SU-DHL-6 (cell line): ENCODE measurements at regions not wholly inside any gene's neighbourhood (a gene's known extent, or its start where the extent isn't known, plus 50 kb on each side); places are given as distances from the start of the nearest gene placed in this dataset.

Source experiments
- H2AFZ ChIP-seq: fragments of 200-600 bp; sonication (generic); 2 replicates; pipeline ENCODE4 v1.6.1; 2014; ENCODE audit warnings: low read depth, mild to moderate bottlenecking, moderate library complexity, mixed read lengths, antibody characterized with exemption, low read length; ENCODE audit not compliant: severe bottlenecking
- H3F3A ChIP-seq: fragments of 200-600 bp; shearing (Covaris generic); 2 replicates; pipeline ENCODE4 v1.6.0; 2016; ENCODE audit warnings: antibody characterized with exemption, mild to moderate bottlenecking; ENCODE audit not compliant: insufficient read depth
- H3K27ac ChIP-seq: fragments of 200-600 bp; sonication (generic); 2 replicates; pipeline ENCODE4 v1.5.1; 2016; ENCODE audit warnings: low read depth, mild to moderate bottlenecking, low read length, moderate library complexity, mixed read lengths
- H3K27me3 ChIP-seq: fragments of 200-600 bp; sonication (generic), shearing (Covaris generic); 2 replicates; pipeline ENCODE4 v1.6.0; 2014; ENCODE audit warnings: mild to moderate bottlenecking, low read length
- H3K36me3 ChIP-seq: fragments of 200-600 bp; sonication (generic); 2 replicates; pipeline ENCODE4 v1.6.1; 2014; ENCODE audit warnings: mild to moderate bottlenecking, low read length, mixed read lengths
- H3K4me2 ChIP-seq: fragments of 300-600, 200-600 bp; shearing (Covaris generic), sonication (generic); 2 replicates; pipeline ENCODE4 v1.6.0; 2014; ENCODE audit warnings: low read length, low read depth, mild to moderate bottlenecking; ENCODE audit not compliant: poor library complexity, severe bottlenecking
- H3K4me3 ChIP-seq: fragments of 200-600 bp; sonication (generic); 2 replicates; pipeline ENCODE4 v1.5.1; 2014; ENCODE audit warnings: antibody characterized with exemption, low read length, mild to moderate bottlenecking, mixed read lengths; ENCODE audit not compliant: insufficient read depth, poor library complexity, severe bottlenecking
- H3K79me2 ChIP-seq: fragments of 200-600 bp; sonication (generic); 2 replicates; pipeline ENCODE4 v1.6.1; 2014; ENCODE audit warnings: mild to moderate bottlenecking, low read length, moderate library complexity; ENCODE audit not compliant: insufficient read depth
- H3K9ac ChIP-seq: fragments of 200-600 bp; sonication (generic); 2 replicates; pipeline ENCODE4 v1.7.0; 2014; ENCODE audit warnings: mild to moderate bottlenecking, low read length
- H3K9me2 ChIP-seq: fragments of 200-600 bp; sonication (generic); replicated peaks from 2 replicates; pipeline ENCODE4 v1.6.1; 2014; ENCODE audit warnings: low read length; ENCODE audit not compliant: insufficient read depth
- H3K9me3 ChIP-seq: fragments of 200-600 bp; sonication (generic); 2 replicates; pipeline ENCODE4 v1.6.1; 2014; ENCODE audit warnings: low read length, mixed read lengths; ENCODE audit not compliant: insufficient read depth
- H4K20me1 ChIP-seq: fragments of 200-600 bp; sonication (generic); 2 replicates; pipeline ENCODE4 v1.6.1; 2014; ENCODE audit warnings: low read depth, mild to moderate bottlenecking, antibody characterized with exemption, low read length, moderate library complexity, mixed read lengths
- EZH2phosphoT487 ChIP-seq: fragments of 200-600 bp; sonication (generic), shearing (Covaris generic); conservative IDR thresholded peaks from 2 replicates; pipeline ENCODE4 v1.6.1; 2018; ENCODE audit warnings: mild to moderate bottlenecking, antibody characterized with exemption, low read length, moderate library complexity, mixed read lengths
- TF ChIP-seq, protein P1 (sequence below): fragments of 200-600 bp; sonication (generic); IDR thresholded peaks from one replicate; pipeline ENCODE4 v1.5.1; 2017; ENCODE audit warnings: antibody characterized with exemption, mild to moderate bottlenecking, low read length, moderate library complexity; ENCODE audit not compliant: insufficient read depth, poor library complexity, severe bottlenecking

DNA sequence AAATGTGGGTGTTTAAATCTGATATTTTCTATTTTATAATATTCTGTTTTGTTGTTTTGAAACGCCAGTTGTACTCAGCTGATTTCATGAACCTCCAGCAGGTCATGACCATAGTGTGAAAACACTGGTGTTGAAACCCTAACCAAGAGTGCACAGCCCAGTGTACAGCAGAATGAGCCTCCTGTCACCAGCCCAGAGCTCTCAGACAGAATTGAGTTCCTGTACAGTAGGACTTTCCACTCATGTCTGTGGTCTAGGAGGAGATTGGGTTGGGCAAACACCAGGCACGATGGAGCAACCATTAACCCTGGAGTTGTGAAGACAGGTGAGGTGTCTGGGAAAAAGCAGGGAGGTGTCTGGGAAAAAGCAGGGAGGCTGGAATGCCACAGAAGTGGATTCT, 908.8 kb downstream of the VRK1 start:
- no peaks in the 10 kb centered on the region for H3K79me2 ChIP-seq
- H3K9ac ChIP-seq: no peak overlapping the region
- TF ChIP-seq, protein P1, sequence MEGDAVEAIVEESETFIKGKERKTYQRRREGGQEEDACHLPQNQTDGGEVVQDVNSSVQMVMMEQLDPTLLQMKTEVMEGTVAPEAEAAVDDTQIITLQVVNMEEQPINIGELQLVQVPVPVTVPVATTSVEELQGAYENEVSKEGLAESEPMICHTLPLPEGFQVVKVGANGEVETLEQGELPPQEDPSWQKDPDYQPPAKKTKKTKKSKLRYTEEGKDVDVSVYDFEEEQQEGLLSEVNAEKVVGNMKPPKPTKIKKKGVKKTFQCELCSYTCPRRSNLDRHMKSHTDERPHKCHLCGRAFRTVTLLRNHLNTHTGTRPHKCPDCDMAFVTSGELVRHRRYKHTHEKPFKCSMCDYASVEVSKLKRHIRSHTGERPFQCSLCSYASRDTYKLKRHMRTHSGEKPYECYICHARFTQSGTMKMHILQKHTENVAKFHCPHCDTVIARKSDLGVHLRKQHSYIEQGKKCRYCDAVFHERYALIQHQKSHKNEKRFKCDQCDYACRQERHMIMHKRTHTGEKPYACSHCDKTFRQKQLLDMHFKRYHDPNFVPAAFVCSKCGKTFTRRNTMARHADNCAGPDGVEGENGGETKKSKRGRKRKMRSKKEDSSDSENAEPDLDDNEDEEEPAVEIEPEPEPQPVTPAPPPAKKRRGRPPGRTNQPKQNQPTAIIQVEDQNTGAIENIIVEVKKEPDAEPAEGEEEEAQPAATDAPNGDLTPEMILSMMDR: no peak
- no peak for TF ChIP-seq EZH2phosphoT487
- H3K27ac ChIP-seq: no peak overlapping the region
- H3F3A ChIP-seq: no peaks in the 10 kb centered on the region
- no peaks in the 10 kb centered on the region for H4K20me1 ChIP-seq
- no peak overlapping the region for H2AFZ ChIP-seq
- H3K27me3 ChIP-seq: no peaks in the 10 kb centered on the region
- no peak overlapping the region for H3K4me2 ChIP-seq
- H3K9me2 ChIP-seq: no peaks in the 10 kb centered on the region
- H3K4me3 ChIP-seq: no peak overlapping the region
- no peaks in the 10 kb centered on the region for H3K36me3 ChIP-seq
- H3K9me3 ChIP-seq: no peaks in the 10 kb centered on the region

DNA sequence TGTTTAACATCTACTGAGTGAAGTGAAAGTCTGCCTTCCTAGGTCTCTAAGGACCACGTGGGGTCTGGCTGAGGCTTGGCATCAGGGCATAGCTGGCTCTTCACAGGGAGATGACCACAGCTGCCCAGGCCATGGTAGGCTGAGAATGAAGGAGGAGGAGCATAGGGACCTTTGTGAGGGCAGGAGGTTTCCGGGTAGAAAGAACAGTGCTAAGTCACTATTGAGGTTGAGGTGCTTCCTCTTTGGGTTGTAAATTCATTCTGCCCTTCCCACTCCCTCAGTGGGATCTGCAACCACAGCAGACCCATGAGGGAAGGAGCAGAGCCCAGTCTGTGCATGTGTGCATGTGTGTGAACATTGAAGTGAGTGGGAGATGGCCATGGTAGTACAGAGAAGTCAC, 909.6 kb downstream of the VRK1 start:
- H3K9me2 ChIP-seq: no peaks in the 10 kb centered on the region
- H3K4me2 ChIP-seq: no peak overlapping the region
- H2AFZ ChIP-seq: no peak overlapping the region
- no peak overlapping the region for H3K27ac ChIP-seq
- H3K79me2 ChIP-seq: no peaks in the 10 kb centered on the region
- H3K27me3 ChIP-seq: no peaks in the 10 kb centered on the region
- H3K4me3 ChIP-seq: no peak overlapping the region
- H3F3A ChIP-seq: no peaks in the 10 kb centered on the region
- no peaks in the 10 kb centered on the region for H3K36me3 ChIP-seq
- no peak overlapping the region for H3K9ac ChIP-seq
- H3K9me3 ChIP-seq: no peaks in the 10 kb centered on the region
- TF ChIP-seq, protein P1: no peak
- TF ChIP-seq EZH2phosphoT487: no peak
- H4K20me1 ChIP-seq: no peaks in the 10 kb centered on the region

DNA sequence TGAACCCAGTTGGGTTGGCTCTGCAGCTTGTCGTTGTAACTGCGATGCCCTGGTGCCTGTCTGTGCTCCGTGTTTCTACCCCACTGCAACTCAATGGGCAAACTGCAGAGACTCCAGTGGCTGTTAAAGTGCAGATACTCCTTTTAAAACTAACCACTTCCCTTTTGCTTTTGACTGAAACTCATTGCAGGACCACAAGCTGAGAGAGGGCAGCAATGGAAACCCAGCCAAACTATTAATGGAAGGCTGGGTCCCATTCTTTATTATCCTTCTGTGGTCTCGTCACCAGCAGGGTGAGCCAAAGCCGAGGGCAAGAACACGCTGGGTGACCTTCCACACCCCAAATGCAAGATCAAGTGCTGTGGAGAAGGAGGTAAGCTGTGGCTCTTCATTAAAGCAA, 910.4 kb downstream of the VRK1 start:
- Histone ChIP-seq H3K9me3 (no peaks in the 10 kb centered on the region), H3K9ac (no peak overlapping the region), H3K27me3 (no peaks in the 10 kb centered on the region), H3K79me2 (no peaks in the 10 kb centered on the region), H3K4me2 (no peak overlapping the region), H3F3A (no peaks in the 10 kb centered on the region), H3K4me3 (no peak overlapping the region), H4K20me1 (no peaks in the 10 kb centered on the region), H3K27ac (no peak overlapping the region), H3K9me2 (no peaks in the 10 kb centered on the region), H2AFZ (no peak overlapping the region), H3K36me3 (no peaks in the 10 kb centered on the region)
- TF ChIP-seq, protein P1: no peak
- no peak for TF ChIP-seq EZH2phosphoT487
